H1 (cell line): ENCODE measurements at regions not wholly inside any gene's neighbourhood (a gene's known extent, or its start where the extent isn't known, plus 50 kb on each side); places are given as distances from the start of the nearest gene placed in this dataset.

Experiments used
- CTCF ChIA-PET: fragments of 300-600 bp; sonication (Branson Sonifier 250); formaldehyde crosslinking; loops from one replicate; lab custom pipeline; 2021; ENCODE audit not compliant: partially characterized antibody; lab: Charles Lee
- POLR2A ChIA-PET: fragments of 300-600 bp; sonication (Branson Sonifier 250); formaldehyde crosslinking; loops from one replicate; lab custom pipeline; 2021; ENCODE audit warnings: inconsistent platforms; ENCODE audit not compliant: partially characterized antibody; lab: Charles Lee
- DNase-seq, 2 experiments: peaks; one replicate each; pipeline versions ENCODE4 v3.0.0 to v3.0.0-alpha.2; 2010 to 2022; ENCODE audit warnings: low spot score in 2 of 2, low read depth in 1 of 2, mixed read lengths in 1 of 2
- FAIRE-seq: peaks from 2 replicates; lab custom pipeline; 2011; peaks lifted over from hg19 to GRCh38; lab: Jason Lieb, UNC
- H2AFZ ChIP-seq: 2 replicates; pipeline ENCODE4 v1.8.1; 2012; ENCODE audit warnings: low read length, inconsistent platforms
- H2AK5ac ChIP-seq: 2 replicates; pipeline ENCODE4 v1.6.1; 2013; ENCODE audit warnings: low read depth, low read length
- H2BK120ac ChIP-seq: replicated peaks from 2 replicates; pipeline ENCODE3; 2013; ENCODE audit warnings: low read depth, low read length, inconsistent platforms
- H2BK12ac ChIP-seq: 2 replicates; pipeline ENCODE4 v1.6.1; 2013; ENCODE audit warnings: low read depth, low read length
- H2BK15ac ChIP-seq: 2 replicates; pipeline ENCODE4 v1.6.1; 2013; ENCODE audit warnings: low read length
- H2BK20ac ChIP-seq: 2 replicates; pipeline ENCODE4 v1.6.1; 2013; ENCODE audit warnings: low read length
- H2BK5ac ChIP-seq: 2 replicates; pipeline ENCODE4 v1.6.1; 2013; ENCODE audit warnings: low read depth, low read length
- H3K14ac ChIP-seq: 2 replicates; pipeline ENCODE4 v1.6.1; 2013; ENCODE audit warnings: inconsistent platforms; ENCODE audit not compliant: insufficient read length
- H3K18ac ChIP-seq: 2 replicates; pipeline ENCODE4 v1.6.1; 2013; ENCODE audit warnings: low read length; ENCODE audit errors: extremely low read depth
- H3K23ac ChIP-seq: 2 replicates; pipeline ENCODE4 v1.6.1; 2013; ENCODE audit warnings: inconsistent platforms; ENCODE audit not compliant: insufficient read length
- H3K23me2 ChIP-seq: 2 replicates; pipeline ENCODE4 v1.6.1; 2013; ENCODE audit warnings: low read depth, low read length
- H3K27ac ChIP-seq: 2 replicates; pipeline ENCODE4 v1.6.1; 2011; ENCODE audit warnings: low read depth, low read length, inconsistent platforms
- H3K27me3 ChIP-seq, 4 experiments: replicated peaks in 1 of 4; 1 replicate in 1 of 4; 2 replicates in 3 of 4; pipeline versions ENCODE4 v1.6.1 to v1.8.1; 2011 to 2013; ENCODE audit warnings: low read length in 3 of 4, mild to moderate bottlenecking in 3 of 4, inconsistent platforms in 2 of 4, mixed read lengths in 2 of 4, moderate library complexity in 1 of 4; ENCODE audit not compliant: control insufficient read depth in 3 of 4, insufficient read depth in 3 of 4; ENCODE audit errors: extremely low read depth in 1 of 4
- H3K36me3 ChIP-seq, 4 experiments: 2 replicates each; pipeline versions ENCODE4 v1.6.1 to v1.8.1; 2011 to 2013; ENCODE audit warnings: mild to moderate bottlenecking in 4 of 4, low read length in 3 of 4, moderate library complexity in 2 of 4, control low read depth in 1 of 4, inconsistent platforms in 1 of 4; ENCODE audit not compliant: insufficient read depth in 4 of 4, control insufficient read depth in 2 of 4
- H3K4ac ChIP-seq: replicated peaks from 2 replicates; pipeline ENCODE3; 2013; ENCODE audit warnings: low read length, low read depth, mixed read lengths, inconsistent platforms; ENCODE audit not compliant: insufficient read length
- H3K4me1 ChIP-seq, 4 experiments: replicated peaks in 1 of 4; 1 replicate in 1 of 4; 2 replicates in 3 of 4; pipeline versions ENCODE4 v1.6.1 to v1.8.1; 2011 to 2013; ENCODE audit warnings: low read length in 3 of 4, inconsistent platforms in 2 of 4, mixed read lengths in 1 of 4; ENCODE audit not compliant: insufficient read depth in 4 of 4, control insufficient read depth in 3 of 4
- H3K4me2 ChIP-seq, 2 experiments: 2 replicates each; pipeline versions ENCODE4 v1.6.1 to v1.8.1; 2011 to 2013; ENCODE audit warnings: low read depth in 2 of 2, low read length in 2 of 2, control low read depth in 1 of 2, inconsistent platforms in 1 of 2, mild to moderate bottlenecking in 1 of 2; ENCODE audit not compliant: insufficient read depth in 1 of 2
- H3K4me3 ChIP-seq, 4 experiments: fragments of 200-600, 300-600 bp in 1 of 4; sonication (generic), shearing (Covaris generic), sonication (Bioruptor Twin) in 1 of 4; 2 replicates each; pipeline versions ENCODE4 v1.5.1 to v1.8.1; 2011 to 2016; ENCODE audit warnings: low read length in 4 of 4, low read depth in 3 of 4, control low read depth in 2 of 4, inconsistent platforms in 2 of 4, mild to moderate bottlenecking in 2 of 4, mixed read lengths in 1 of 4, moderate library complexity in 1 of 4; ENCODE audit not compliant: insufficient read depth in 2 of 4; ENCODE audit errors: extremely low read depth in 1 of 4
- H3K56ac ChIP-seq: replicated peaks from 2 replicates; pipeline ENCODE3; 2013; ENCODE audit warnings: low read depth, mild to moderate bottlenecking, mixed read lengths, low read length, inconsistent platforms; ENCODE audit not compliant: insufficient read length
- H3K79me1 ChIP-seq: 2 replicates; pipeline ENCODE4 v1.6.1; 2013; ENCODE audit warnings: low read depth, low read length, control low read depth
- H3K79me2 ChIP-seq, 2 experiments: 2 replicates each; pipeline versions ENCODE4 v1.6.1 to v1.8.1; 2012 to 2013; ENCODE audit warnings: low read length in 2 of 2, mild to moderate bottlenecking in 2 of 2, inconsistent platforms in 1 of 2; ENCODE audit not compliant: insufficient read depth in 2 of 2, control insufficient read depth in 1 of 2
- H3K9ac ChIP-seq, 4 experiments: replicated peaks in 1 of 4; 1 replicate in 1 of 4; 2 replicates in 3 of 4; pipeline versions ENCODE4 v1.6.1 to v1.8.1; 2011 to 2013; ENCODE audit warnings: low read depth in 3 of 4, low read length in 3 of 4, control low read depth in 2 of 4, mild to moderate bottlenecking in 2 of 4, moderate library complexity in 2 of 4, inconsistent platforms in 1 of 4; ENCODE audit errors: extremely low read depth in 1 of 4
- H3K9me3 ChIP-seq, 2 experiments: 2 replicates each; pipeline versions ENCODE4 v1.6.1 to v1.8.1; 2012 to 2013; ENCODE audit warnings: mild to moderate bottlenecking in 2 of 2, moderate library complexity in 2 of 2, control low read depth in 1 of 2, inconsistent platforms in 1 of 2, low read depth in 1 of 2, low read length in 1 of 2, mixed read lengths in 1 of 2; ENCODE audit not compliant: insufficient read depth in 2 of 2
- H4K20me1 ChIP-seq, 2 experiments: replicated peaks in 1 of 2; 2 replicates each; pipeline versions ENCODE3 to v1.8.1; 2011 to 2013; ENCODE audit warnings: inconsistent platforms in 2 of 2, low read length in 2 of 2, mild to moderate bottlenecking in 1 of 2; ENCODE audit not compliant: insufficient read depth in 2 of 2, control insufficient read depth in 1 of 2
- H4K5ac ChIP-seq: 2 replicates; pipeline ENCODE4 v1.6.1; 2013; ENCODE audit warnings: low read length, low read depth, mixed read lengths, inconsistent platforms; ENCODE audit not compliant: insufficient read length
- H4K8ac ChIP-seq: 2 replicates; pipeline ENCODE4 v1.8.0; 2013; ENCODE audit warnings: mild to moderate bottlenecking, moderate library complexity, low read length, inconsistent platforms; ENCODE audit not compliant: insufficient read depth; ENCODE audit errors: extremely low read depth
- H4K91ac ChIP-seq: replicated peaks from 2 replicates; pipeline ENCODE3; 2013; ENCODE audit warnings: low read length, mixed read lengths, inconsistent platforms; ENCODE audit not compliant: insufficient read length
- ATF3 ChIP-seq: IDR thresholded peaks from 2 replicates; pipeline ENCODE4 v1.6.1; 2011; ENCODE audit warnings: low read depth, mild to moderate bottlenecking, low read length; ENCODE audit not compliant: insufficient read depth
- EP300 ChIP-seq, 2 experiments: IDR thresholded peaks; 1 replicate in 1 of 2; 2 replicates in 1 of 2; pipeline ENCODE4 v1.6.1; 2011 to 2012; ENCODE audit warnings: low read depth in 2 of 2, low read length in 2 of 2, mild to moderate bottlenecking in 2 of 2, borderline replicate concordance in 1 of 2, inconsistent platforms in 1 of 2, moderate library complexity in 1 of 2
- MAFK ChIP-seq: IDR thresholded peaks from 2 replicates; pipeline ENCODE4 v1.6.1; 2012; ENCODE audit warnings: low read depth, mild to moderate bottlenecking, improper control_type of control experiment, low read length
- NANOG ChIP-seq: IDR thresholded peaks from 2 replicates; pipeline ENCODE4 v1.6.1; 2011; ENCODE audit warnings: low read length, low read depth, mild to moderate bottlenecking, inconsistent platforms; ENCODE audit not compliant: insufficient read depth, poor library complexity, severe bottlenecking
- RNF2 ChIP-seq: fragments of 200-900, 300-1000 bp; sonication (generic); IDR thresholded peaks from 2 replicates; pipeline ENCODE4 v1.7.1; 2016; ENCODE audit warnings: borderline replicate concordance, low read depth, mild to moderate bottlenecking, antibody characterized with exemption, low read length; ENCODE audit not compliant: poor library complexity, severe bottlenecking; ENCODE audit errors: missing control alignments
- SUZ12 ChIP-seq: fragments of 200-600 bp; sonication (generic); IDR thresholded peaks from 2 replicates; pipeline ENCODE4 v1.6.1; 2012; ENCODE audit warnings: mild to moderate bottlenecking, inconsistent platforms, low read length, moderate library complexity, mixed read lengths
- WGBS, 2 experiments: shearing (Covaris generic) in 1 of 2; methylation state at CpG; one replicate each; pipeline versions ENCODE4 v1.1.6 to v1.1.7; 2013 to 2015; ENCODE audit warnings: low lambda C conversion rate in 2 of 2, mixed read lengths in 2 of 2, inconsistent platforms in 1 of 2, low coverage in 1 of 2, missing lambda C conversion rate in 1 of 2; ENCODE audit not compliant: insufficient replicate concordance in 2 of 2, insufficient coverage in 1 of 2, insufficient read length in 1 of 2; ENCODE audit errors: extremely low coverage in 1 of 2, missing lambda C conversion rate in 1 of 2; 5-methylcytosine and 5-hydroxymethylcytosine counted together

- FAIRE-seq (no peak), DNase-seq (no peak)
- Histone ChIP-seq H3K18ac (no peak overlapping the region), H3K79me1 (no peaks in the 10 kb centered on the region), H3K79me2 (no peaks in the 10 kb centered on the region), H2BK20ac (no peak overlapping the region), H3K27me3 (no peaks in the 10 kb centered on the region), H2BK5ac (no peak overlapping the region), H3K23me2 (no peaks in the 10 kb centered on the region), H2AFZ (no peak overlapping the region), H3K9me3 (peaks cover 37 to 41% of the 10 kb centered on the region in 2 experiments), H3K14ac (no peak overlapping the region), H4K91ac (no peak overlapping the region), H3K4me1 (no peaks in the 10 kb centered on the region), H3K56ac (no peak overlapping the region), H3K4ac (no peak overlapping the region), H3K36me3 (no peaks in the 10 kb centered on the region), H2BK12ac (no peak overlapping the region), H2AK5ac (no peak overlapping the region), H2BK15ac (no peak overlapping the region), H4K20me1 (no peaks in the 10 kb centered on the region), H4K8ac (no peak overlapping the region), H2BK120ac (no peak overlapping the region), H4K5ac (no peak overlapping the region), H3K9ac (no peak overlapping the region), H3K4me3 (no peak overlapping the region), H3K23ac (no peak overlapping the region), H3K4me2 (no peak overlapping the region), H3K27ac (no peak overlapping the region)
- WGBS, 2 experiments = 87% methylated on average over 7 of the region's 7 CpGs; no CpG with 5 or more reads in 1 of the 2 experiments
- ChIA-PET CTCF (no interaction called here), POLR2A (no interaction called here)
- TF ChIP-seq MAFK = no peak
- no peak for TF ChIP-seq RNF2
- no peak for TF ChIP-seq ATF3
- no peak for TF ChIP-seq EP300 (IDR thresholded peaks at IDR 0.05; ENCODE audit: borderline replicate concordance in 1 of 2, low read depth in 2 of 2, low read length in 2 of 2)
- TF ChIP-seq SUZ12 = no peak
- no peak for TF ChIP-seq NANOG
These were observed 579.7 kb upstream of the DPP6 start for GRCh38 chr7:153472516-153472915.
